ENCODE measurements at regions not wholly inside any gene's neighbourhood (a gene's known extent, or its start where the extent isn't known, plus 50 kb on each side); places are given as distances from the start of the nearest gene placed in this dataset.

GRCh38 chr6:47144306-47144705, 102.2 kb upstream of the ADGRF1 start:
- TF ChIP-seq CTCF (IDR thresholded peaks at IDR 0.05) (no peak), POLR2A (IDR thresholded peaks at IDR 0.05) (no peak)
